H1 (cell line): ENCODE measurements at regions not wholly inside any gene's neighbourhood (a gene's known extent, or its start where the extent isn't known, plus 50 kb on each side); places are given as distances from the start of the nearest gene placed in this dataset.

Source experiments
- KDM1A ChIP-seq: fragments of 200-600, 300-600 bp; sonication (generic); IDR thresholded peaks from 2 replicates; pipeline ENCODE4 v1.7.1; 2016; ENCODE audit warnings: mild to moderate bottlenecking, low read length, borderline replicate concordance
- SP2 ChIP-seq: IDR thresholded peaks from 2 replicates; pipeline ENCODE4 v1.6.1; 2012; ENCODE audit warnings: mild to moderate bottlenecking, low read length, inconsistent platforms
- TF ChIP-seq, protein P1 (sequence below), 3 experiments: IDR thresholded peaks; 1 replicate in 2 of 3; 2 replicates in 1 of 3; pipeline versions ENCODE4 v1.5.1 to v1.6.1; 2011; ENCODE audit warnings: low read length in 3 of 3, mild to moderate bottlenecking in 3 of 3, inconsistent platforms in 2 of 3, low read depth in 1 of 3, moderate library complexity in 1 of 3; ENCODE audit not compliant: insufficient read depth in 1 of 3; ENCODE audit errors: control extremely low read depth in 1 of 3
- TF ChIP-seq, protein P2 (sequence below): IDR thresholded peaks from 2 replicates; pipeline ENCODE4 v1.6.1; 2011; ENCODE audit warnings: low read depth, mild to moderate bottlenecking, low read length; ENCODE audit not compliant: insufficient read depth

DNA sequence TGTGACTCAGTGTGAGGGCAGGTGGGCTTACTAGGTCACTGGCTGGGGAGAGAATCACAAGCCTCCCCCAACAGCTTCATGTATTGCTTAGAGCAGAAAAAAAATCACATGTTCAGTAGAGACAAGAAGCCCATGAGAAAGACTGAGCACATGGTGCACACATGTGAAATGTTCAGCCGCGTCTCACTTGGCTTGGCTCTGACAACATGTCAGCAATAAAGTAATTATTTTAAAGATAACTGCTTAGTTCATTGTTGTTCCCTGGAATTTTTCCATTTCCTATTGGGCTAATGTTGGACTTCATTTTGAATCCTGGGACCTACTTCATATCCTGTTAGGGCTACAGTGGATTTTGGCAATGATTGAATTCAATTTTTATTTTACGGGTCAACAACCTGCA, 222.6 kb downstream of the C6orf118 start (continued):
- TF ChIP-seq, protein P1, sequence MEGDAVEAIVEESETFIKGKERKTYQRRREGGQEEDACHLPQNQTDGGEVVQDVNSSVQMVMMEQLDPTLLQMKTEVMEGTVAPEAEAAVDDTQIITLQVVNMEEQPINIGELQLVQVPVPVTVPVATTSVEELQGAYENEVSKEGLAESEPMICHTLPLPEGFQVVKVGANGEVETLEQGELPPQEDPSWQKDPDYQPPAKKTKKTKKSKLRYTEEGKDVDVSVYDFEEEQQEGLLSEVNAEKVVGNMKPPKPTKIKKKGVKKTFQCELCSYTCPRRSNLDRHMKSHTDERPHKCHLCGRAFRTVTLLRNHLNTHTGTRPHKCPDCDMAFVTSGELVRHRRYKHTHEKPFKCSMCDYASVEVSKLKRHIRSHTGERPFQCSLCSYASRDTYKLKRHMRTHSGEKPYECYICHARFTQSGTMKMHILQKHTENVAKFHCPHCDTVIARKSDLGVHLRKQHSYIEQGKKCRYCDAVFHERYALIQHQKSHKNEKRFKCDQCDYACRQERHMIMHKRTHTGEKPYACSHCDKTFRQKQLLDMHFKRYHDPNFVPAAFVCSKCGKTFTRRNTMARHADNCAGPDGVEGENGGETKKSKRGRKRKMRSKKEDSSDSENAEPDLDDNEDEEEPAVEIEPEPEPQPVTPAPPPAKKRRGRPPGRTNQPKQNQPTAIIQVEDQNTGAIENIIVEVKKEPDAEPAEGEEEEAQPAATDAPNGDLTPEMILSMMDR (IDR thresholded peaks at IDR 0.05; ENCODE audit: control extremely low read depth in 1 of 3, insufficient read depth in 1 of 3, low read depth in 1 of 3, low read length in 3 of 3): no peak
- TF ChIP-seq SP2 (no peak), KDM1A (no peak)
- TF ChIP-seq, protein P2, sequence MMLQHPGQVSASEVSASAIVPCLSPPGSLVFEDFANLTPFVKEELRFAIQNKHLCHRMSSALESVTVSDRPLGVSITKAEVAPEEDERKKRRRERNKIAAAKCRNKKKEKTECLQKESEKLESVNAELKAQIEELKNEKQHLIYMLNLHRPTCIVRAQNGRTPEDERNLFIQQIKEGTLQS: no peak
